ENCODE measurements at regions not wholly inside any gene's neighbourhood (a gene's known extent, or its start where the extent isn't known, plus 50 kb on each side); places are given as distances from the start of the nearest gene placed in this dataset.
A peak's percentile ranks its signal among the peaks of the same experiment; 100 is the strongest.

DNA sequence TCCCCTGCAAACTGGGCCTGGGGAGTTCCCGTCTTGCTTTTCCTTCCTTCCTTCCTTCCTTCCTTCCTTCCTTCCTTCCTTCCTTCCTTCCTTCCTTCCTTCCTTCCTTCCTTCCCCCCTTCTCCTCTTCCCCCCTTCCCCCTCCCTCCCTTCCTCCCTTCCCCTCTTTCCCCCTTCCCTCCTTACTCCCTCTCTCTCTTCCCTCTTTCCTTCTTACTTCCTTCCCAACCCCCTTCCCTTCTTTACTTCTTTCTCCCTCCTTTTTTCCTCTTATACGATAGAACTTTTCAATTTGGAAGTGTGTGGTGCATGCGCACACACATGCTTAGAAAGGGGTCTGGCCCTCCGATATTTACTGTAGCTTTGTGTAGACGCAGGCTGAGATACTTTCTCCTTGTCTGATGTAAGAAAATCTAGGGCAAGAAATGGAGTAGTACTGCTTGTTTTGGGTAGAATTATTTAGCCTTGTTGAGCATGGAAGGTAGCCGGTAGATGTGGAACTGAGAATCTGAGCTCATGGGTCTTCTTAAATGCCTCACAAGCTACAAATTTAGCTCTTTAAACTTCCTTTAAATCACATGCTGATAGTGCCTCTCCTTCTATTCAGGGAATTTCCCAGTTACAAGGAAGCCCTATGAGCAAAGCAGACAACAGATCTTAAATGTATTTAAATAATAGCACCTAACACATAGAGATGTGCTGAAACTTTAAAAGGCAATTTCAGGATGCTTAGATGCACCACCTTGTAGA lies 189.6 kb downstream of the GPAT3 start:
- no peak for DNase-seq
- Histone ChIP-seq H3K4me3 (no peak overlapping the region), H3K36me3 (no peaks in the 10 kb centered on the region), H3K4me1 (peaks cover 10% of the 10 kb centered on the region; the same call in 1 of the 2 replicates), H3K9me3 (replicated peaks) (no peaks in the 10 kb centered on the region; the same call in 1 of the 2 replicates), H3K27ac (no peak overlapping the region), H3K27me3 (peaks cover 6% of the 10 kb centered on the region; the same call in 1 of the 2 replicates)

DNA sequence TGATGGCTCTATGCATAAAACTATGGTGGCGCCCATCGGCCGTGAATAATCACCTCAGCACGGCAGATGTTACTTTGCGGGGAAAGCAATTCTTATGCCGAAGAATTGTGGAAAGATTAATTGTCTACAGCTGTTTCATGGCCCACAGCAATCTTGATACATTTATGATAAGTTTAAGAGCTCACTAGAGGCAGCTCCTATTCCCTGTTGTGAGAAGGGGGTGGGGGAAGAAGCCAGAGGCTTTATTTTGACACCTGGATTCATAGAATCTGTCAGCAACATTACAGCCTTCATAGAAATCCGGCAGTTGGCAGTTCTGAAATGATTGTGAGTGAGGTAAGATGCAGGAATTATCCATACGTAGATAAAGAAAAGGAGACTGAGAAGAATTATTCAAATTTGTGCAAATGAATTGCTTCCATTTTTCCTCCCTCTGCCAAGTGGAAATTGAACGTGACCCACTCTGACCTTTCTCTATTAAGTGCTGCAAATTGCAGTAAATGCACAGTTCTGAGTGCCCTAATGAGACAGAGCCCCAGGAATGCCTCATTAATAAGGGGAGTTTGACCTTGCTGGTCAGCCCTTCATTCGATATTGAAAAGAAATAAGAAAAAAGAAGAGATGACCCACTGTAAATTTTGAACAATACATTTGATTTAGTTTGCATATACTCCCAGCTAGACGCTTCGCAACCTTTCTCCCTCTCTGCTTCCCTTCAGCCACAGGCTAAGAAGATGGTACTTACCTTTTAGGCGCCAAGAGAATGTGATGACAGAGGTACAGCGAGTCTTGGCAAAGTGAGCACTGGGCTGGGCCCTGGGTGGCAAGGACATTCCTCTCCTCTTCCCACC lies 188.8 kb downstream of the GPAT3 start:
- peaks cover 10% of the 10 kb centered on the region; the same call in 1 of the 2 replicates for H3K4me1 ChIP-seq
- no peak overlapping the region for H3K27ac ChIP-seq

DNA sequence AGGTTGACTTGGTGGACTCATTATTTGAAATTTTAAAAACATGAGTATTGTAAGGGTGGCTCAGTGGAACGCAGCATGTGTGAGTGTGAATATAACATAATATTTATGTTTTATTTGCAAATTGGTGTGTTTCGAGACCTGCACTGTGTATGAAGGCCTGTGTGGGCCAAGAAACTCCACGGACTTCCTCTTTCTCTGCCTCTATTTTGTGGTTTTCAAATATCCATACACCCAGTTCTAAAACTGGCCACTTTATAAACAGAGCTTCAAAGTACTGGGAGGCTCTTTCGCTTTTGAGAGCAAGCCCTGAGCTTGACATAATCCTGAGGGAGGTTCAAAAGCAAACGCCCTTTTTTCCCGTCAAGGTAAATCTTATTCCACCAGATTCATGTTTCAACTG lies 187.7 kb downstream of the GPAT3 start:
- H3K9me3 ChIP-seq (replicated peaks), result no peaks in the 10 kb centered on the region
- peaks cover 10% of the 10 kb centered on the region; the same call in 1 of the 2 replicates for H3K4me1 ChIP-seq
- peaks cover 6% of the 10 kb centered on the region; the same call in 1 of the 2 replicates for H3K27me3 ChIP-seq
- DNase-seq, result peak in 1 of 2 experiments; percentile 7
- no peak overlapping the region for H3K4me3 ChIP-seq
- H3K36me3 ChIP-seq, result no peaks in the 10 kb centered on the region
- no peak overlapping the region for H3K27ac ChIP-seq

More for the DNA sequence above, 188.8 kb downstream of the GPAT3 start:
- no peak overlapping the region for H3K4me3 ChIP-seq
- peak; percentile 27 to 62 for DNase-seq
- no peaks in the 10 kb centered on the region; the same call in 1 of the 2 replicates for H3K9me3 ChIP-seq (replicated peaks)
- H3K36me3 ChIP-seq, result no peaks in the 10 kb centered on the region
- H3K27me3 ChIP-seq, result peaks cover 6% of the 10 kb centered on the region; the same call in 1 of the 2 replicates

DNA sequence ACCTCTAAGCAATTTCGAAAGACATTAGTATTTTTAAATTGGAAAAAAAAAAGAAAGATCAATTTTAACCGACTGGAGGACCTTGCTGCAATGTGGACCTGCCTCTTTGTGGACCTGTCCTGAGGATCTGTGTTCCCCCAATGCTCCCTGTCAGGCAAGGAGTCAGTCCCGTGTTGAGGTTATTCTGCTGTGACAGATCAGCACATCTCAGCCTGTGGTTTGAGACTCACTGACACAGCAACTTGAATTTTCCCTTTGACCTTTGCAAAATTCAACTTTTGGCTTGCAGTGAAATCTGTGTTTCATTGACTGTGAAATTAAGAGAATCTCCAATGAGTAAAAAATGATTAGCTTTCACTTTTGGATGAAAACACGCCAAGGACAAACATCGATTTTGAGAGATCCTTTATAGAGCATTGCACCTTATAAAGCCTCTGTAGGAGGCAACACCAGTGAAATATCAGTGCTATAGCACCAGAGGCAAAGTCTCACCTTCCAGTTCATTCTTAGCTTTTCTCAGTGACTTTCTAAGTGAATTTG lies 186.9 kb downstream of the GPAT3 start:
- H3K4me3 ChIP-seq, result no peak overlapping the region
- H3K36me3 ChIP-seq, result no peaks in the 10 kb centered on the region
- H3K27me3 ChIP-seq, result peaks cover 6% of the 10 kb centered on the region; the same call in 1 of the 2 replicates
- no peaks in the 10 kb centered on the region for H3K9me3 ChIP-seq (replicated peaks)
- no peak overlapping the region for H3K27ac ChIP-seq
- H3K4me1 ChIP-seq, result peaks cover 10% of the 10 kb centered on the region; the same call in 1 of the 2 replicates
- no peak for DNase-seq

DNA sequence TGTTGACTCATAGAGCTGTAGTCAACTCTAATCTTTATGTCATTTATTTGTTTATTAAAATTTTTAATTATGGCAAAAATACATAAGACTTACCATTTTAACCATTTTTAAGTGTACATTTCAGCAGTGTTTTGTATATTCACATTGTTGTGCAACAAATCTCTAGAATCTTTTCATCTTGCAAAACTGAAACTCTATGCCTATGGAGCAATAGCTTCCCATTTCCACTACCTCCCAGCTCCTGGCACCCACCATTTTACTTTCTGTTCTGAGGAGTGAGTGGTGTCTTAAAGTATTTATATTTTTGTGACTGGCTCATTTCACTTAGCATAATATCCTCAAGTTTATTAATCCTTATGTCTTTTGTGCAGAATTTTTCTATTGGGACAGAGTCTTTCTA lies 181.0 kb downstream of the GPAT3 start:
- no peak for DNase-seq
- Histone ChIP-seq H3K4me1 (no peaks in the 10 kb centered on the region), H3K36me3 (no peaks in the 10 kb centered on the region), H3K27me3 (no peaks in the 10 kb centered on the region), H3K4me3 (no peak overlapping the region), H3K9me3 (replicated peaks) (no peaks in the 10 kb centered on the region), H3K27ac (no peak overlapping the region)

DNA sequence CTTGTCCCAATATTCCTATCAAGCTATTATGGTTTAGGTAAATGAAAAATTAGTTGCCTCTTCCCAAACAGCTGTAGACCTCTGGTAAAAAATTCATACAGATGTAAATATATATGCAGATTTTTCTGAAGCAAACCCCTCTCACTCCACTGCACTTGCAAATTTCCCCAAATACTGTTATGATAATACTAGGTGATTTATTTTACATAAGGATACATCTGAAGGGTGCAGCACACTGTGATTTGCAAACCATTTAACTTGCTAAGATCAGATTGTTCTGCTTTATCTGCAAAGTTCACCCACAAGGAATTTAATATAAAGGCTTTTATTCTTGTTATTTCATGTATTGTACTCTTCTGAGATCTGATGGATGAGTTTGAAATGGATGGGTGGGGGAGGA lies 177.0 kb downstream of the GPAT3 start:
- H3K9me3 ChIP-seq (replicated peaks), result no peaks in the 10 kb centered on the region
- no peak overlapping the region for H3K4me3 ChIP-seq
- no peaks in the 10 kb centered on the region for H3K4me1 ChIP-seq
- no peaks in the 10 kb centered on the region for H3K36me3 ChIP-seq
- no peak overlapping the region for H3K27ac ChIP-seq
- no peak for DNase-seq
- no peaks in the 10 kb centered on the region for H3K27me3 ChIP-seq

DNA sequence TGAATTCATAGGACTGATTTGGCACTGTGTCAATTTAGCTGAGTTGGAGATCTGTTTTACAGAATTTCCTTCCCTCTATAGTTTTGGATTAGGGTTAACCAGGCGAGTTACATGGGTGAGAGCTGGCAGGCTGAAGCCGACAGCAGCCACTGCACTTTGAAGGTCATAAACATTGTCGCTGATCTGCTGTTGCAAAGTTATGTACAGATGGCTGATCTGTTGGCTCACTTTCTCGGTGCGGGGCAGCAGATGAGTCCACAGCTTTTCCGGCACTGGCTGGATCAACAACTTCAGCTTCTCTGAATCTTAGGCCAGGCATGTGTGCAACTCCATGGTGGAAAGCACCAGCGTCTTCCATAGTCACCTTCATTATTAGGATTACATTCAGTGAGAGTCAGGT lies 173.7 kb downstream of the GPAT3 start:
- H3K4me3 ChIP-seq, result no peak overlapping the region
- no peaks in the 10 kb centered on the region for H3K9me3 ChIP-seq (replicated peaks)
- H3K4me1 ChIP-seq, result no peaks in the 10 kb centered on the region
- no peaks in the 10 kb centered on the region for H3K27me3 ChIP-seq
- no peaks in the 10 kb centered on the region for H3K36me3 ChIP-seq
- DNase-seq, result no peak
- H3K27ac ChIP-seq, result no peak overlapping the region

DNA sequence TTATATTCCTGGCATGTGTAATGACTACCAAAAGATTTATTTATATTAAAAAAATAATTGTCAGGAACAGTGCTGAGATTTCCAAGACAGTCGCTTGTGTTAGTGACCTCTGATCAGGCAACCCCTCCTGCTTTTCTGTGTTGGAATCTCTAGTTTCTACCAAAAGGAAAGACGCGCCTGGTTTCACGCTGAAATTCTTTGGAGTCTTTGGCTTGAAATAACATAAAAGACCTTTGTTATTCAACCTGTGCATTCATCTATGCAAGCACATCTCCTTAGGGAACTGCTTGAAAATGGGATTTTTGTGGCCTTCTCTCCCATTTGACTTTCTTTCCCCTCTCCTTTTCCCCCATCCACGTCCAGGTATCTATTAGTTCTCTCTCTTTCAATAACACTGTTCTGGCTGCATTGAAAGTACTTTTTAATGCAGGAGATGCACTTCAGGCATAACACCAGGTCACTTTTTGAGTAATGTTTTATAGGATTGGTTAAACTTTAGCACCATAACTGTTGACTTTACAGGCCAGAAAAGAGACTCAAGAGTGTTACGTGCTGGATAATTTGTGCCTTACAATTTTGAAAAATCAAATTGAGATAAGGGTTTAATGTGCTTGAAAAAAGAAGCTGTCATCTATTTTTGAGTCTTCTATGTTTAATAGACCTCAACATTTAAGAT lies 172.7 kb downstream of the GPAT3 start:
- Histone ChIP-seq H3K27ac (no peak overlapping the region), H3K9me3 (replicated peaks) (no peaks in the 10 kb centered on the region), H3K36me3 (no peaks in the 10 kb centered on the region), H3K27me3 (no peaks in the 10 kb centered on the region), H3K4me1 (no peaks in the 10 kb centered on the region), H3K4me3 (no peak overlapping the region)
- DNase-seq, result no peak

DNA sequence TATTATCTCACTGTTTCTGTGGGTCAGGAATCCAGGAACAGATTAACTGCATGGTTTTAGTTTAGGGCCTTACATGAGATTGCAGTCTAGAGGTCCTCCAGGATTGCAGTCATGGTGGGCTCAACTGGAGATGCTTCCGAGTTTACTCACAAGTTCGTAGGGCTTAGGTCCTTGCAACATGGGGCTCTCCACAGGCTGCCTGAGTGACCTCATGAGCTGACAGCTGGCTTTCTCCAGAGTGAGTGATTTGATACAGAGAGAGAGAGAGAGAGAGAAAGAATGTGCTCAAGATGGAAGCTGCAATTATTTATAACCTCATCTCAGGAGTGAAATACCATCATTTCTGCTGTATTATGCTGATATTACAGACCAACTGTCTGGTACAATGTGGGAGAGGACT lies 168.9 kb downstream of the GPAT3 start:
- peak in 1 of 2 experiments; percentile 13 for DNase-seq
- Histone ChIP-seq H3K27me3 (no peaks in the 10 kb centered on the region), H3K4me1 (no peaks in the 10 kb centered on the region), H3K9me3 (replicated peaks) (no peaks in the 10 kb centered on the region), H3K27ac (no peak overlapping the region), H3K4me3 (no peak overlapping the region), H3K36me3 (no peaks in the 10 kb centered on the region)

DNA sequence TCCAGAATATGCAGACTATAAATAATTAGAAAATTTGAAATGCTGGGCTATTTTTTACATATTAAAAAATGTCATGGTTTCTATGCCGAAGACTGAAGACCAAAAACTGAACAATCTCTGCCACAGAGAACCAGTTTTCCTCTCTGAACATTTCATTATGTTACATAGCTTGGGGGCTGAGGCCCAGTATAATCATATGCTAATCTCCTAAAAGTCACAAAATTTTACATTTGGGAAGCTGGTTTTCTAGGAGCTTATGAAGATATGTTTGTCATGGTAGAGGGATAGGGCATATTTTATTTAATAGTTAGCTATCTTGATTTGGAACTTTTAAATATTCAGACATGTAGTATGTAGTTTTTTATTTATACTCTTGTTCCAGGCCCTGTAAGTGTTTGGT lies 167.8 kb downstream of the GPAT3 start:
- H3K9me3 ChIP-seq (replicated peaks), result no peaks in the 10 kb centered on the region
- no peak for DNase-seq
- H3K36me3 ChIP-seq, result no peaks in the 10 kb centered on the region
- no peaks in the 10 kb centered on the region for H3K27me3 ChIP-seq
- H3K27ac ChIP-seq, result no peak overlapping the region
- H3K4me1 ChIP-seq, result no peaks in the 10 kb centered on the region
- no peak overlapping the region for H3K4me3 ChIP-seq

DNA sequence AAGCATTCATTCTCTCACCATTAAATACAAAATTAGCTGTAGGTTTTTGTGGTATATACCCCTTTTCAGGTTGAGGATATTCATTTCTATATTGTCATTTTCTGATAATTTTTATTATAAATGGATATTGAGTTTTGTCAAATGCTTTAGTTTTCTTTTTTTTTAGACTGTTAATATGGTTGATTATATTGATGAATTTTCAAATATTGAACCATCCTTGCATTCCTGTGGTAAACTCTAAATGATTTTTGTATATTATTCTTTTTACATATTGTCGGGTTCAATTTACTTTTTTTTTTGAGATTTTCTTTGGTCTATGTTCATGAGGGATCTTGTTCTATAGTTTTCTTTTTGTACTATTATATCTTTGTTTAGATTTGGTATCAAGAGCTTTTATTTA lies 165.1 kb downstream of the GPAT3 start:
- H3K9me3 ChIP-seq (replicated peaks), result no peaks in the 10 kb centered on the region
- no peak for DNase-seq
- H3K36me3 ChIP-seq, result no peaks in the 10 kb centered on the region
- H3K4me1 ChIP-seq, result no peaks in the 10 kb centered on the region
- H3K27me3 ChIP-seq, result no peaks in the 10 kb centered on the region
- no peak overlapping the region for H3K27ac ChIP-seq
- H3K4me3 ChIP-seq, result no peak overlapping the region

DNA sequence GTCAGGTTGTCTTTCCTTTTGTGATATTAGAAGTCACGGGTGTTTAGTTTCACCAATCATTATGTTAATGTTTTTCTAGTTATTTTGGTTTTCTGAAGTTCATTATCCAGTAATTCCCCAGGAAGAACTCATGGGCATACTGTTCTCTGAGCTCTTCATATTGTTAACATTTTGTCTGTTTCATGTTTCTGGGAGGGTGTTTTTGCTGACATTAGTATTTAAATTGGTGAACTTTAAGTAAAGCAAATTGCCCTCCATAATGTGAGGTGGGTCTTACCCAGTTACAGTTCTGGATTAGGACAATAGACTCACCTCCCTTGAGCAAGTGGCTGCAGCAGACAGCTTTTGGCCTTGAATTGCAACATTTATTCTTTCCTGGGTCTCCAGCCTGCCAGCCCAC lies 163.4 kb downstream of the GPAT3 start:
- Histone ChIP-seq H3K4me1 (no peaks in the 10 kb centered on the region), H3K36me3 (no peaks in the 10 kb centered on the region), H3K27ac (no peak overlapping the region), H3K9me3 (replicated peaks) (no peaks in the 10 kb centered on the region), H3K4me3 (no peak overlapping the region), H3K27me3 (no peaks in the 10 kb centered on the region)
- no peak for DNase-seq

DNA sequence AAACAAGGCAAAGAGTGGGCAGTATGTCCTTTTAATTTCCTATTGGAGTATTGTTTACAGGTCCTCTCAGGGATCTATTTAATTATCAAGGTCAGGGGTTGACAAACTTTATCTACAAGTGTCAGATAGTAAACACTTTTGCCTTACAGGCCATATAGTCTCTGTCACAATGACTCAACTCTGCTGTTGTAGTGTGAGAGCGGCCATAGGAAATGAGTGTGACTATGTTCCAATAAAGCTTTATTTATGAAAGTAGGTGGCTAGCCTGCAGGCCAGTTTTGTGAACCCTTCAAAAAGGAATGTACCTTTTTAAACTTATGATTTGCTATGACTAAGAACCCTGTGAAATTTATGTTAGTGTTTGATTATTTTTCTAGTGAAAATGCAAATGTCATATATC lies 156.1 kb downstream of the GPAT3 start:
- no peaks in the 10 kb centered on the region for H3K9me3 ChIP-seq (replicated peaks)
- no peaks in the 10 kb centered on the region for H3K4me1 ChIP-seq
- no peak overlapping the region for H3K4me3 ChIP-seq
- H3K27me3 ChIP-seq, result no peaks in the 10 kb centered on the region
- DNase-seq, result no peak
- H3K36me3 ChIP-seq, result no peaks in the 10 kb centered on the region
- H3K27ac ChIP-seq, result no peak overlapping the region

DNA sequence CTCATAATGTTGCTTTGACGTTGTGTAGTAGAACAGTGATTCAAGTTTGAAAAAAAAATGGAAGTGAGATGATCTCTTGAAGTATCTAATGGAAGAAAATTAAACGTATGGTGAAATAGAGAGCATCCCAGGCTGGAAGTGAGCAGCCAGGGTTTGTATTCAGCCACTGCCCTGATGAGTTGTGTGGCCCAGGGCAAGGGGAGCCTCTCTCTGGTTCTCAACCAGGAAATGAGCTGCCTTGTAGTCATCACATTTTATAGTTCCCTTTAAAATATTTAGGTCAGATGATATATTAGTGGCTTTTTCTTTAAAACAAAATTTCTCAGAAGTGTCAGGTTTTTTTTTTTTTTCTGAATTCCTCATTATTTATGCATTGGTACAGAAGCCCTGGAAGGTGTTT lies 150.3 kb downstream of the GPAT3 start:
- H3K4me1 ChIP-seq, result no peaks in the 10 kb centered on the region
- no peaks in the 10 kb centered on the region for H3K36me3 ChIP-seq
- no peak for DNase-seq
- H3K27me3 ChIP-seq, result no peaks in the 10 kb centered on the region; the same call in 1 of the 2 replicates
- H3K4me3 ChIP-seq, result no peak overlapping the region
- H3K27ac ChIP-seq, result no peak overlapping the region
- H3K9me3 ChIP-seq (replicated peaks), result no peaks in the 10 kb centered on the region

Measured in SJCRH30 (cell line).